SK-N-SH treated with all-trans-retinoic acid at 6 μM for 48 hours (cell line): ENCODE measurements at regions not wholly inside any gene's neighbourhood (a gene's known extent, or its start where the extent isn't known, plus 50 kb on each side); places are given as distances from the start of the nearest gene placed in this dataset.

Source experiments
- CSDC2 ChIP-seq: fragments of 250-450 bp; sonication (Bioruptor Pico); IDR thresholded peaks from 2 replicates; pipeline ENCODE4 v1.5.0; 2020; ENCODE audit warnings: mild to moderate bottlenecking, moderate library complexity
- ESRRG ChIP-seq: fragments of 250-450 bp; sonication (Bioruptor Pico); IDR thresholded peaks from 2 replicates; pipeline ENCODE4 v1.6.1; 2021; ENCODE audit warnings: mild to moderate bottlenecking
- OSR1 ChIP-seq: fragments of 250-450 bp; sonication (Bioruptor Pico); IDR thresholded peaks from 2 replicates; pipeline ENCODE4 v1.8.0; 2022; ENCODE audit warnings: moderate library complexity, mild to moderate bottlenecking, inconsistent platforms
- TCF4 ChIP-seq: fragments of 250-450 bp; sonication (Bioruptor Pico); IDR thresholded peaks from 2 replicates; pipeline ENCODE4 v1.8.0; 2021; ENCODE audit warnings: mild to moderate bottlenecking, moderate library complexity, borderline replicate concordance

GRCh38 chr2:128841803-128842202 is 523.1 kb upstream of the HS6ST1 start:
- TF ChIP-seq CSDC2 (no peak), ESRRG (CRISPR knock-in tag) (no peak), OSR1 (no peak), TCF4 (CRISPR knock-in tag) (no peak)
